ENCODE measurements at regions not wholly inside any gene's neighbourhood (a gene's known extent, or its start where the extent isn't known, plus 50 kb on each side); places are given as distances from the start of the nearest gene placed in this dataset.

DNA sequence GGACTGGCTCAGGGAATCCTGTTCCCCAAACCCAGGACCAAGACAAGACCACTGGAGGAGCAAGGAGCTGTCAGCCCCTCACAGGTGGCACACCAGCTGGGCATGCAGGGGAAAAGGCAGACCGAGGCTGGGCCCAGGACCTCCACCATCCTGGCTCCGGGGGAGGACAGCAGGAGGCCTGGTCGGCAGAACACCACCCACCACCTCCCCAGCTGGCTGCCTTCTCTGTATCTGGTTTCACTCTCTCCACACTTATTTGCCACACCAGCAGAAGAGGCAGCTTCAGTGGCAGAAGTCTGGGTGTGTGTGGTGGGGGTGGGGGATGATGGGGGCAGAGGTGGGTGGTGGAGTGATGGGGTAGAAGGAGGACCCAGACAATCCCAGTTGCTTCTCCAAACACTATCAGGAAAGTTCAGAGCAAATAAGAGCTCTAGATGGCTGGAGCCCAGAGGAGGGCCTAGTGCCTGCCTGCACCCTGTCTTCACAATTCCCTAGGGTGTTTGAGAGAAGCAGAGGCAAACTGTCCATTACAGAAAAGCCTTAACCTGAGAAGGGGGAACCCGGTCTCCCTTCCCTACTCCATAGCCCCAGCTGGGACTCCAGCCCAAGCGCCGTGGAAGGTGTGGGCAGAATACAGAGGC lies 51.9 kb upstream of the CDON start:
- peaks cover 27% of the 10 kb centered on the region for H3K4me1 ChIP-seq (ENCODE audit: low read depth)
- no peaks in the 10 kb centered on the region for H3K36me3 ChIP-seq (ENCODE audit: low read depth)
- H3K9me3 ChIP-seq = no peaks in the 10 kb centered on the region
- no peak for ATAC-seq
- intact Hi-C loops (cut with DNase I, micrococcal nuclease) = no loop called here
- TF ChIP-seq, protein P1, sequence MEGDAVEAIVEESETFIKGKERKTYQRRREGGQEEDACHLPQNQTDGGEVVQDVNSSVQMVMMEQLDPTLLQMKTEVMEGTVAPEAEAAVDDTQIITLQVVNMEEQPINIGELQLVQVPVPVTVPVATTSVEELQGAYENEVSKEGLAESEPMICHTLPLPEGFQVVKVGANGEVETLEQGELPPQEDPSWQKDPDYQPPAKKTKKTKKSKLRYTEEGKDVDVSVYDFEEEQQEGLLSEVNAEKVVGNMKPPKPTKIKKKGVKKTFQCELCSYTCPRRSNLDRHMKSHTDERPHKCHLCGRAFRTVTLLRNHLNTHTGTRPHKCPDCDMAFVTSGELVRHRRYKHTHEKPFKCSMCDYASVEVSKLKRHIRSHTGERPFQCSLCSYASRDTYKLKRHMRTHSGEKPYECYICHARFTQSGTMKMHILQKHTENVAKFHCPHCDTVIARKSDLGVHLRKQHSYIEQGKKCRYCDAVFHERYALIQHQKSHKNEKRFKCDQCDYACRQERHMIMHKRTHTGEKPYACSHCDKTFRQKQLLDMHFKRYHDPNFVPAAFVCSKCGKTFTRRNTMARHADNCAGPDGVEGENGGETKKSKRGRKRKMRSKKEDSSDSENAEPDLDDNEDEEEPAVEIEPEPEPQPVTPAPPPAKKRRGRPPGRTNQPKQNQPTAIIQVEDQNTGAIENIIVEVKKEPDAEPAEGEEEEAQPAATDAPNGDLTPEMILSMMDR (IDR thresholded peaks at IDR 0.05) = no peak
- no peak for DNase-seq
- no peak overlapping the region for H3K4me3 ChIP-seq

DNA sequence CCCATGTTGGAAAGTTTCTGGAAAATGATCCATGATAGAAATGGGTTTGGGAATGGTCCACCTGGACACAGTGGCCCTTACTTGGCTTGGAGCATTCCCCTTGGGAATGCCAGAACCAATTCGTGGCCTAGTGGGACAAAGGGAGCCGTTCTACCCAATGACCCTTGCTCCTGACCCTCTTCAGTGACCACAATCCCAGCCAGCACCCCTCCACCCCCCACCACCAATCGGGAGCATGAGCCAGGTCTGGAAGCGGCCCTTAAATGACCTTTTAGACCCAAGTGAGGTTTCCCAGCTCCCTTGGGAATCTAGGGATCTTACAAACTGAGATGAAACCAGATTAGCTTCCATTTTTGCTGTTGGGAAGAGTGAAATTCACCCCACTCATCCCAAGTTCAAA lies 51.3 kb upstream of the CDON start:
- H3K4me3 ChIP-seq = no peak overlapping the region
- no peaks in the 10 kb centered on the region for H3K36me3 ChIP-seq (ENCODE audit: low read depth)
- H3K4me1 ChIP-seq (ENCODE audit: low read depth) = peaks cover 27% of the 10 kb centered on the region
- no peaks in the 10 kb centered on the region for H3K9me3 ChIP-seq
- intact Hi-C loops (cut with DNase I, micrococcal nuclease) = no loop called here
- ATAC-seq (no peak), DNase-seq (peak in 1 of 3 donors; percentile 31)
- TF ChIP-seq, protein P1 (IDR thresholded peaks at IDR 0.05) = no peak

GRCh38 chr11:126113515-126113957 lies 50.9 kb upstream of the CDON start:
- Histone ChIP-seq H3K4me3 (no peak overlapping the region), H3K36me3 (ENCODE audit: low read depth) (no peaks in the 10 kb centered on the region), H3K4me1 (ENCODE audit: low read depth) (peaks cover 27% of the 10 kb centered on the region), H3K9me3 (no peaks in the 10 kb centered on the region)
- TF ChIP-seq, protein P1 (IDR thresholded peaks at IDR 0.05) = no peak
- ATAC-seq (peak; percentile 93), DNase-seq (peak; percentile 85 to 89 (median 89))
- intact Hi-C loops (cut with DNase I, micrococcal nuclease) = no loop called here

- TF ChIP-seq, protein P1 (IDR thresholded peaks at IDR 0.05) = no peak
Observed at GRCh38 chr11:126113012-126113411, 50.3 kb upstream of the CDON start.

DNA sequence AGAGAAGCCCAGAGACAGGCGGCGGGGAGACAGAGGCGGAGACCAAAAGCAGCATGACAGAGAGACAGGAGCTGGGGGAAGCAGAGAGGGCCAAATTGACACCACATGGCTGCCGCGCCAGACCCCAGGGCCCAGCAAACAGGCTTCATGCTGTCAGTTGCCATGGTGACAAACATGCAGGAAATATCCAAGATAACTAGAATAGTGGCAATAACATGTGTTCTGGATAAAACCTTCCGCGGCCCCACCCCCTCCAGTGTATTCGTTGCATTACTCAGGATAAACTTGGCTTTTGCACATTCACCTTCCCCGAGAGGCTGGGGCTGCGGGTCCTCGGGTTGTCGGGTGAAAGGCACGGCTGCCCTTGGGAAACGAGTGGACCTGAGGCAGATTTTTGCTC lies 49.9 kb upstream of the CDON start:
- Histone ChIP-seq H3K9me3 (no peaks in the 10 kb centered on the region), H3K4me3 (no peak overlapping the region), H3K36me3 (ENCODE audit: low read depth) (no peaks in the 10 kb centered on the region), H3K4me1 (ENCODE audit: low read depth) (peaks cover 27% of the 10 kb centered on the region)
- DNase-seq = no peak
- no peak for ATAC-seq
- TF ChIP-seq, protein P1 (IDR thresholded peaks at IDR 0.05) = no peak
- intact Hi-C loops (cut with DNase I, micrococcal nuclease) = no loop called here

More at GRCh38 chr11:126113012-126113411, 50.3 kb upstream of the CDON start:
- Histone ChIP-seq H3K4me1 (ENCODE audit: low read depth) (peaks cover 27% of the 10 kb centered on the region), H3K4me3 (no peak overlapping the region), H3K36me3 (ENCODE audit: low read depth) (no peaks in the 10 kb centered on the region), H3K9me3 (no peaks in the 10 kb centered on the region)
- ATAC-seq (no peak), DNase-seq (no peak)
- intact Hi-C loops (cut with DNase I, micrococcal nuclease) = no loop called here
